A172 (cell line): ENCODE measurements at regions not wholly inside any gene's neighbourhood (a gene's known extent, or its start where the extent isn't known, plus 50 kb on each side); places are given as distances from the start of the nearest gene placed in this dataset.

Experiments
- DNase-seq: peaks from one replicate; pipeline ENCODE4 v3.0.0-alpha.2; 2015; ENCODE audit warnings: low spot score

DNA sequence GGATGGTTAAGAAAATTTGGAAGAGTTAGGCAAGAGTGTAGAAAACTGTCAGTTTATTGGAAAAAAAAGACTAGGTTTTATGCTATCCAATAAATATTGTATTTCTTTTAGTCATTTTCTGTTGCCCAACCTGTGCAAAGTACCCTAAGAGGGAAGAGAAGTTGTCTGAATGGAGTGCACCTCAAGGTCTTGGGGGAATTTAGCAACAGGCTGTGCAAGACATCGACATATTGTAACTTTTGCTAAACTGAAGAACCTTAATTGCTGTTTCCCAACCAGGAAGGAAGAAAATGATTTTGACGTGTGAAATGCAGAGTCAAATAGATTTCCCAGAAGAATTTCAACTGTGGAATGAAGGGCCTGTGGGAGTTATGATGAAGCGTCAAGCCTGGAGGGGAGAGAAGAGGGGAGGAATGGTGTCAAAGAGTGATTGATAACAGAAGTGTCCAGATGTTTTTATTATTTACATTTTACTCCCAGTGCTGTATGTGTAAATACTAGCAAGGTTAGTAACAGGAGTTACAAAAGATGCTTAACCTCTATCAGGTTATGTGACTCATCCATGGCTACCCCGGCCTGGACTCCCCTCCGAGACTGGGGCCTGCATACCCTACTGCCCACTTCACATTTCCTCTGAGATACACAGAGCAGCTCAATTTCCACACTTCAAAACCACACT, 246.8 kb downstream of the MYLK4 start:
- DNase-seq, result no peak

DNA sequence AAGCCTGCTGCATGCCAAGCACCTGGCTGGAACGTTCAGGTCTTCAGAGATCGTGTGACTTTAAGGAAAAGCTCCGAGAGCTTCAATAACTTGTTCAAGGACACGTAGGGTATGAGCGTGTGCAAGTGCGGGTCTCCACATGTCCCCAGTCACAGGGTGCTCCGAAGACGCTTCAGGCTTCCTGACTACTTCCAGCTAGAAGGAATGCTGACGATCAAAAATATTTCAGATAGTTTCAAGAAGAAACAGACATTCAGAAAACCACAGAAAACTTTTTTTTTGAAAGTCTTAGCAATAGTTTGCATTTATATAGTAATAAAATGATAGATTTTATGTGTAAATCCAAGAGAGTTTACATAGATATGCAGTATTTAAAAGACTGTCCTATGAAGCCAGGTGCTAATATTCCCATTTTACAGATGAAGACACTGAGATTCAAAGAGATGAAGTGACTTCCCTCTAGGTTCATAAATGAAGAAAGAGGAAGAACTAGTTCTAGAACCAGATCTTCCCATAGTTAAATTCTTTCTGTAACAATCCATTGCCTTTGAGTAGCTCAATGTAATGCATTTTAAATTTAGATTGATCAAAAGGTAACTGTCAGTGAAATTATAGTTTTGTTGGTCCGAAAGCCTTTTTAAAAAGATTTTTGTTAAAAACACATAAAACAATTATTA, 247.6 kb downstream of the MYLK4 start:
- DNase-seq, result no peak

DNA sequence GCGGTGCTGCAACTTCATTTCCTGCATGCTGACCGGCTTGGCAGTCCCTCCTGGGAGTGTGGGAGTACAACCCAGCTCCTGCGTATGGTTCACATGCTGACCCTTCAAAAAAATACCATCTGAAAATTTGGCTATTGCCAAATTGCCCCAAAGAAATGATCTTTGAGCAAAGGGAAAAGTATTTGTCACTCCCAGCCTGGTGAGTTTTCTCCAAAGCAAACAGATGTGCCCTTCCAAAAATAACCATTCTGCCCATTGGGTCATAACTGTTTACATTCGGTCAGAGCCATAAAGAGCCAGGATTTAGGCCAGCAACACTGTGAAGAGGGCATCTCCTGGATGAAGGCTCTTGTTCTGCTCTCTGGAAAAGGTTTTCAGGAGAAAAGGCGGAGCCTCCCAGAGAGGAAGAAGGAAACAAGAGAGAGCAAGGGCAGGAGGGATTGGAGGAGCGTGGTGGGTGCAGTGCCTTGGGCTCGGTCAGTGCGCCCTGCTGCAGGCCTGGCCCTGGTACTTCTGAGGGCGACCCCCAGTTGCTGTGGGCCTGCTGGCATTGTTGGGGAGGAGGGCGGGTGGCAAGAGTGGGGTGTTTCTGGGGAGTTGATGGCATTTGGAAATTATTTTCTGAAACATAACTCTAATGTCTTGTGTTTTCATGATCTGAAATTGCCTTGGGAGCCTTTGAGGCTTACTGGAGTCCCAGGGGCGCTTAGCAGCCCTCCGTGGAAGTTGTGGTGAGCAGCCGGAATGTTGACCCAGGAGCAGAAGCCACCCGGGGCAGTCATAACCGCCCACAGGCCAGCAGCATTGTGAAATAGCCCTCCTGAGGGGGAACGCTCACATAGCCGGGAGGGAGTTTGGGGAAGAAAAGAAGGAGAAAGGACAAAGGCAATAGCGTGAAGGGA, 248.4 kb downstream of the MYLK4 start:
- no peak for DNase-seq

DNA sequence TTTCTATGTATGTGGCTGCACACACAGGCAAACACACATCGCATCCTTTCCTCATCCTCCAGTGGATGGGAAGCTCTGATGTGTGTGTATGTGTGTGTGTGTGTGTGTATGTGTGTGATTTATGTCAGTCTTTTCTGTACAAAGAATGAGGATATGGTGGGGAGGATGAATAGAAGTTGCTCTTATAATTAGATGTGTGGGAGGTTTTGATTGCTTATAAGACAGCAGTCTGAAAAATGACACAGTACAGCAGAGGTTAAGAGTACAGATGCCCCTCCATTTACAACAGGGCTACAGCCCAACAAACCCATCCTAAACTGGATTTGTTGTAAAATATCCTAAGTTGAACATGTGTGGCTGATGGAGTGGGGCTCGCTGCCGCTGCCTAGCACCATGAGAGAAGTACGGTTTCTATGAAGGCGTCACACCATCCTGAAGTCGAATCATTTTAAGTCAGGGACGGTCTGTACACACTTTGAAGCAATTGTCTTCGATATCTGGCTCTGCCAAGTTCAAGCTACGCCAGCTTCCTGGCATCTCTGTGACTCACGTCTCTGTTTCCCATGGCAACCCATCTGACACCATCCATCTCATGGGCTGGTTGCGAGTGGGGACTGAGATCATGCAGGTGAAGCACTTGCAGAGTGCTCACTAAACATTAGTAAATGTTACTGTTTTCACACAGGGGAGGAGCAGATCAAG, 252.6 kb downstream of the MYLK4 start:
- DNase-seq, result peak; percentile 74

DNA sequence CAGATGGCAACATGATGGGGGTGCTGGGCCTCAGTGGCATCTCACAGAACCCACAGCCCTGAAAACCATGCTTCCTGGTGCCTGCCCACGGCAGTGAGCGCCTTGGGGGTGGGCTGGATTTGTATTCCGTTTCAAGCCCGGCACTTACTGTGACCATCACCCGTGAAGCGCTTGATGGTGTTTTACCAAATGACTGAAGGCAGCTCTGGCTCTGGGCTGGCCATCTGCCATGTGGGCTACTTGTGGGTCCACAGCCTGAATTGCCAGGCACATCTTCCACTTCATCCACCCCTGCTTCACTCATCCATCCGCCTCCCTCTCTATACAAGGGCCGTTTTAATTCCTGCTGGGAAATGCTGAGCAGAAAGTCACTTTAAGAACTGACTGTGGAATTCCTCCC, 250.9 kb upstream of the GMDS start:
- DNase-seq, result no peak

DNA sequence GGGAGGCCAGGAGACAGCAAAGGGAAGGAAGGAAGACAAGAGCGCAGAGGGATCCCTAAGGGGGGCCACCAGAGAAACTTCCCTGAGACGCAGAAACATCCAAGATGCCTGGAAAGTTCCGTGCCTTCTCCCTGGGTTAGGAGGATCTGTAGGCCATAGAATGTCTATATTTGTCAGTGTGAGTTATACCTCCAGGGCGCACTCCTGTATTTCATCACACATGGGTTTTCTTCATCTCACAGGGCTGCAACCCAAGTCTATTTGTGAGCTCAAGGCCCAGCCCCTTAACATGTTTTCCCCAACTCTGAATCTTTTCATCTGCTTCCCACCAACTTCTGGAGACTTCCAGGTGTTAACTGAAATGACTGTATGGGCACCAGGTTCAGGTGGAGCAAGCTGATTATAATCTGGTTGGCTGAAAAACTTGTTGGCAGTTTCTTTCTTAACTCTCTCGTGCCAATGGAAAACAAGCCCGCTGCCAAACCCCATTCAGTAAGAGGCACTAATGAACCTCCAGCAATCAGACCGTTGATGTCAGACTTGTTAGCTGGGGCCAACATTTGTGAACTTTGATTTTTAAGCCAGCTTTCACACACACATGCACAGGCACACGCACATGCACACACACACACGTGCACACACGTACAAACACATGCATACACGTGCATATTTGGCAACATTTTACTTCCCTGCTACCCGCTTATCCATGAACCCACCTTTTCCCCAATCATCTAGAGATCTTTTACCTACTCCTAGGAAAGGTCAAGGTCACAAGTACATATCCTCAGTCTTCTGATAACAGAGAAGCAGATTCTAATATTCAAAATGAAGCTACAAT, 247.5 kb upstream of the GMDS start:
- DNase-seq, result no peak

DNA sequence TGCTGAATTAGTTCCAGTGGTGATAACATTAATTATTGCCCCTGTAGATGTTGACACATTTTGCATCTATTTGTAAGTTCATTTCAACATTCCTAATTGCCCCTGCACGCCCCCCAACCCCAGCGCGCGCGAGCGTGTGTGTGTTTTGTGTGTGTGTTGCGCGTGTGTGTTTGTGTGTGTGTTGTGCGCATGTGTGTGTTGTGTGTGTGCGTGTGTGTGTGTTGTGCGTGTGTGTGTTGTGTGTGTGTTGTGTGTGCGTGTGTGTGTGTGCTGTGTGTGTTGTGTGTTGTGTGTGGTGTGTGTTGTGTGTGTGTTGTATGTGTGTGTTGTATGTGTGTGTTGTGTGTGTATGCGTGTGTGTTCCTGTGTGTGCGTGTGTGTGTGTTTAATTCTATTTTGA, 245.7 kb upstream of the GMDS start:
- DNase-seq, result no peak

DNA sequence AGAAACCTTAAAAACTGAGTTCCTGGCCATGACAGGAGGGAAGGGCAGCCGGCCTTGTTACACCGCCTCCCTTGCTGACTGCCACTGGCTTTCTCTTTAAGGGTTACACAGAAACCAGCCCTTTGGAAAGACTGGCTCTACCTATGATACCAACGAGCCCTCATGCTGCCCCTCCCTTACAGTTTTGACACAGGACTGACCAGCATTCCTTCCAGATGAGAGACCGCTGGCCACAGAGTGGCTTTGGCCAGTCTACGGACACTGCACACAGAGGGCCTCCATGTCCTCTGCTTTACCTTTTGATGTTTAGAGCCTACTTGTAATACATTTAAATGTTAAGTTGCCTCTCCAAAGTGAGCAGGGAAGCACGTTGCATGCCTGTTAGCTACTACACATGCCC, 243.2 kb upstream of the GMDS start:
- DNase-seq, result no peak

DNA sequence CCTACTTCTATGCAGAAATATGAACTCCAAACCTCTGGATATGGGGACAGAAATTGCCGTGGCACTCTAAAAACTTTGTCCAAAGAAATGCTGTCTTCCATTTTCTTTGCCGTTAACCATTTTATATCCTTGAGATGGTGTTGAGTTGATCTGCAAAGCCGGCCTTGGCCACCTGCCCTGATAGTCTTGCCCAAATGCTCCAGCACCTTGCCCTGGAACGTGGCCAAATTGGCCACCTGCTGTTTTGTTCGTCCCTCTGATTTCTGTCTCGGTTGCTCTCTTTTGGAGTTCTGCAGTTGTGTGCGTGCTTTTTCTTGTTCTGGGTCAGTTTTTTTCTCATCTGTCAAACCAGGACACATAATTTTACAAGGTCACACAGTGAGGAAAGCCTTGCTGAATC, 239.7 kb upstream of the GMDS start:
- DNase-seq, result no peak

DNA sequence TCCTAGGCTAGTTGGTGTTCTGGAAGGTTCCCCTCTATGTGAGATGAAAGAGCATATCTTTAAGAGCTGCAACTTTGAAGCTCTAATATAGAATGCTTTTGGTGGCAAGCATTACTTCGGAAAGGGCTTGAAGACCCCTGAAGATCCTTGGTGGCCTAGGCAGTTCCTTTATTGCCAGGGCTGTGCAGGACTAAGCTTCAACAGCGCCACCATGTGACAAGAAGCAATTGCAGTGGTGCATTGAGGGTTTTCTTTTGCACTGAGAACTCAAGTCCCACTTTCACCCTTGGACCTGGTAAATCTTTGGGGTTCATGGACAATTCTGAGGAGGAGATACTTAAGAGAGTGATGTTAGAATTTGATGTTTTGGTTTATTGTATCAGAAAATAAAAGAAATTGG, 237.4 kb upstream of the GMDS start:
- DNase-seq, result no peak

DNA sequence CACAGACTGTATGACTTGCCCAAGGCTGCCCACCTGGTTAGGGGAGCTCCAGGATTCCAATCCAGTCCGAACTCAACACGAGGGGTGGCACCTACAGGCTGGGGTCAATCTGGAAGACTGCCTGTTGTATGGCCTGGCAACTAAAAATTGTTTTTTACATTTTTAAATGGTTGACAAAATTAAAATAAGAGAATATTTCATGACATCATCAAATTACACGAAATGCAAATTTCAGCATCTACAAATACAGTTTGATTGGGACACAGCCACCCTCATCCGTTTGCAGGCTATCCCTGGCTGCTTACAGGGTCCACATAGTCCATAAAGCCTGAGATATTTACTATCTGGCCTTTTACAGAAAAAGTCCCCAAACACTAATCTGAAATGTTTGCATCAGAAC, 235.9 kb upstream of the GMDS start:
- DNase-seq, result no peak

DNA sequence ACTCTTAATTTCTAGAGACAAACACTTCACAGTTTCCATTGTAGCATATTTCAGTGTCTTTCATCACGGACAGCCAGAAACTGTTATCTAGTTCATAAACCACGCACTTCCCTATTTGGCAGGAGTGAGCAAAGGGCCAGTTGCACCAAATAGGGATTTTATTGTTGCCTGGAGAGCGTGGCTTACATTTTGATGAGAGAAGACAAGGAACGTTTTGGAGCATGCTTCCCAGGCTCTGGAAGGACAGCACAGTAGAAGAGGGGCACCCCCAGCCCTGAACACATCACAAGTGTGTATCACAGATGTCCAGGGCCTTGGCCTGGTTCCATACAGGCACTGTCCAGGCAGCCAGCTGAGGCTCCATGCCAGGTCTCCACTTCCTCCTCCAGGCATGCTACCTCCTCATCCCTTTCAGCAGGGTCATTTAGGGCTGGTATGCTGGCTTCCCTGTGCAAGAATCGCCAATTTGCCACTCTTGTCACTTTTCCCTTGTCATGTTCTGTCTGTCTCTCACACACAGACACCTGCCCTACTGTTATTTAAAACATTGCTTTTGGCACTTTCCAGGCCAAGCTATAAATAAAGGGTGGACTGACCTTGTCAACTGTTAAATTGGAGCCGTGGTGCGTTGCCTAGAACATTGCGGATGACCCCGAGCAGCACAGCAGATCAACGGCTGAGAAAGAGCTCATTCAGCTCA, 235.0 kb upstream of the GMDS start:
- no peak for DNase-seq

DNA sequence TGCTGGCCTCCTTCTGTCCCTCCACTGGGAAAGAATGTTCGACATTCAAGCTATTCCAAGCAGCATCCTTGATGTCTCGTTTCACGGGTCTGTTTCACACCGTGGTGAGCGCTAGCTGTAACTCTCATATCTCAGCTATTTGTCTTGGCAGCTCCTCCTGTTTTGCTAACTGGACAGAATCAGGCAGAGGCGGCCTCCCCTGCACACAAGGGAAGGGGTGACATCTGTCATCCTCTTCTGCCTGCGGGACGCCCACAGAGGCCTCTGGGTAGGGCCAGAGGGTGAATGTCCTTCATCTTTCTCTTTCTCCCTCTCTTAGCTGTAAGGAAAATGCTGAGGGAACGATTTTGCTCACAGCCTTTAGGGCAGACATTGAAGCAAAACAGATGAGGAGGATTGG, 232.8 kb upstream of the GMDS start:
- DNase-seq, result peak; percentile 23

DNA sequence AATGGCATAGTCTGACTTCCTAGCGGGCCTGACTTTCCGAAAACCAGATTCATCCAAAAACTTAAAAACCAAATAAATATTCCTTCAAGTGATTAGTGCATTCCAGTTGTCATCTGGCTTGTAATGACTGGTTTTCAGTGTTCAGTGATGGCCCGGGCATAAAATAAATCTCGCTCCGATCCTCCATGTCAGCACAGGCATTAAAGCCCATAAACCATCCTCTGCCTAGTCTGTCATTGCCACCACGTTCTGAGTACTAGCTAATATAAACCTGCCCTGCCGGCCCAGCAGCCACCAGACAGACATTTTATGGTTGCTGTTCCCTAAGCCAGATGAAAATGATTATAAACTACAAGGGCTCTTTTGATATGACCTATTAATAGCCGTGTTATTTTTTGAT, 232.3 kb upstream of the GMDS start:
- no peak for DNase-seq

DNA sequence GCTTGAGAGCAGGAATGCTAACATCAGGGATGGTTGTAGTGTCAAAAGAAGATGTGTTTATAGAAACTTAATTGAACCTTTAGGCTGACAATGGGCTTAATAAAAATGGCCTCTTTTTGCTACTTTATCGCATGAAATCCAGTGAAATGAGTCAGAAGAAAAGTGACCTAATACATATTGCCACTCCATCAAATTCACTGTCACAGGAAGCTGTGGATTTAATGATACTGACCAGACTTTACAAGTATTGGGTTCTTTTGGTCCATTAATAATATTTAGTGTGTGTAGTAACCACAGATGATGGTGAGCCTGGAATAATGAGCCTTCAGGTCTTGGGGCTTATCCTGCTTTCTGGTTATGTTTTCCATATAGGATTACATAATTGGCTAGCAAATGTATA, 231.8 kb upstream of the GMDS start:
- no peak for DNase-seq

DNA sequence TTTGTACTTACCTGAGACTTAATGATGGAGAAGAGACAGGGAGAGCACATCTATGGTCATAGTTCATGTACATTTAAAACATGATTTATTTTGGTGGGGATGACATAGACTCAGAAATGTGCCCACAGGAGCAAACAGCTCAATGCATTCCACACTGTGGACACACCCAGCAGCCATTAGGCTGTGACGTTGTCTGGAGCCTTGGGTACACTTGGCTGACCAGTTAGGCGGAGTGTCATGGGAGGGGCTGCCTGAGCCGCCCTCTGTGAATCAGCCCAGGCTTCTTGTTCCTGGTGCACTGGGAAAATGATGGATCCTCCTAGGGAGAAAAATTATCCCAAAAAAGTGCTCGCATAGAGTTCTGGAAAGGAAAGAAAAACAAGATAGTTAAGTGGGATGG, 231.0 kb upstream of the GMDS start:
- DNase-seq, result peak; percentile 71

DNA sequence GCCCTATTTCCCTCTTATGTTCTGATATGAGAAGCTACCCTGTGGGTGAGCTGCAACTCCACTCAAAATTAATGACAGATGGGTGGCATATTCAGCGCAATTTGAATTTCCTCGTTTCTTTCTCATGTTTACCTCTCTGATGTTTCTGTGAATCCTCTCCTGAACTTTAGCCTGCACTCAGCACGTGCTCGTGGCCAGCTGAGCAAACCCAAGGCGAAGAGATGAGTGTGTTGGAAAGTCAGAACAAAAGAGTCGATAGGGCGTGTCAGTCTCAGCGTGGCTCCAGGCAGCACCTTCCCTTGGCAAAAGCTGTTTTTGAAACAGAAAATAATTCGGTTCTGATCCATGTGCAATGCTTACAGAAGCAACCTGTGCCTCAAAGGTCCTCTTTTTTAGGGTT, 226.1 kb upstream of the GMDS start:
- no peak for DNase-seq

DNA sequence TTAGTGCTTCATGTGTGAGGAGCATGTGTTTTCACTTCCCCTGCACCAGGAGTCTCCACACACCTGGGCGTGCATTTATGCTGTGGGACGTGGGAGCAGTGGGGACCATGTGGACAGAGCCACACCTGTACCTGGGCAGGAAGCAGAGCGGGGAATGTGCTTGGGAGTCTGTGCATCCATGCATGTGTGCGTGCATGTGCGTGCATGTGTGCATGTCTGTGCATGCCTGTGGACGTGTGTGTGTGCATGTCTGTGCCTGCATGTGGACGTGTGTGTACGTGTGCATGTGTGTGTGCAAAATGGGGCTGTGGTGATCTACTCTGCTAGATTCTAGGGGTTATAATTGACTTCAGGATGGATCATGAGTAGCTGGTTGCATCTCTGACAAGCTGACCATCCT, 224.0 kb upstream of the GMDS start:
- no peak for DNase-seq

DNA sequence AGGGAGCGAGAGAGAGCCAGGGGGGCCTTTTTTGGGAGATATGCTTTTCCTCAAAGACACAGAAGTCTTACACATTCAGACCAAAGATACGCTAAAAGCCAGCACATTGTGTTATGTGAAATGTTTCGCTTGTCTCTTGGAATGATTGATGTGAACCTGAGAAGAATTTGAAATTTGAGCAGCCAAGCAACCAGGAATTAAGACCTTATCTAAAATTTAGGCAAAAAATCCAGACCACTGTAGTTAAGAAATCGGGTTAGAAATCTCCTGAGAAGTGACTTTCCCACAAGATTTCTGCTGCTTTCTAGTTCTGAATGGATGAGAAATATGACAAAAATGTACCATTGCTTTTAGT, 223.2 kb upstream of the GMDS start:
- DNase-seq, result no peak

DNA sequence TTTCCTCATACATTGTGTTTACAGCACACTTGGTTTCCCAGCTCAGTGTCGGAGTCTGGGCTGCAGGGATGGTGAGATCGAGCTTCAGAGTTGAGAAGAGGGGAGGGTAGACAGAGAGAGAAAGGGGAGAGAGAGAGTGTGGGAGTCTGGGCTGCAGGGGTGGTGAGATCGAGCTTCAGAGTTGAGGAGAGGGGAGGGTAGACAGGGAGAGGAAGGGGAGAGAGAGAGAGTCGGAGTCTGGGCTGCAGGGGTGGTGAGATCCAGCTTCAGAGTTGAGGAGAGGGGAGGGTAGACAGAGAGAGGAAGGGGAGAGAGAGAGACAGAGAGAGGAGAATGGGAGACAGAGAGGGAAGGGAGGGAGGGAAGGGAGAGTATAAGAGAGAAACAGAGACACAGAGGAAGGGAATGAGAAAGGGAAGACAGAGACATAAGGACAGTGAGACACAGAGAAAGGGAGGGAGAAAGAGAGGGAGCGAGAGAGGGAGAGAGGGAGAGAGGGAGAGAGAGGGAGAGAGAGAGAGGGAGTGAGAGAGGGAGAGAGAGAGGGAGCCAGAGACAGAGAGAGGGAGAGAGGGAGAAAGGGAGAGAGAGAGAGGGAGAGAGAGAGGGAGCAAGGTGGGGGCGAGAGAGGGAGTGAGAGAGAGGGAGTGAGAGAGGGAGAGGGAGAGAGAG, 222.7 kb upstream of the GMDS start:
- DNase-seq, result no peak
